Trophoblast cell (in vitro differentiated cells and primary cell): ENCODE measurements at regions not wholly inside any gene's neighbourhood (a gene's known extent, or its start where the extent isn't known, plus 50 kb on each side); places are given as distances from the start of the nearest gene placed in this dataset.

Experiments used
- DNase-seq, 2 donors: peaks; one replicate each; pipeline ENCODE4 v3.0.0-alpha.2; 2016
- H2AFZ ChIP-seq: 2 replicates; pipeline ENCODE4 v1.6.1; 2013; ENCODE audit warnings: low read length, moderate library complexity, mild to moderate bottlenecking; ENCODE audit not compliant: insufficient read depth, poor library complexity
- H2AK5ac ChIP-seq: 2 replicates; pipeline ENCODE4 v1.6.1; 2013; ENCODE audit warnings: mild to moderate bottlenecking, low read length
- H2BK120ac ChIP-seq: 2 replicates; pipeline ENCODE4 v1.6.1; 2013; ENCODE audit warnings: low read length, mild to moderate bottlenecking, moderate library complexity; ENCODE audit not compliant: insufficient read depth, poor library complexity
- H2BK12ac ChIP-seq: 2 replicates; pipeline ENCODE4 v1.6.1; 2013; ENCODE audit warnings: mild to moderate bottlenecking, low read length, moderate library complexity
- H2BK5ac ChIP-seq: 2 replicates; pipeline ENCODE4 v1.6.1; 2013; ENCODE audit warnings: low read length, low read depth, moderate library complexity, mild to moderate bottlenecking; ENCODE audit not compliant: poor library complexity
- H3K14ac ChIP-seq: 2 replicates; pipeline ENCODE4 v1.6.1; 2013; ENCODE audit warnings: mild to moderate bottlenecking, low read length
- H3K18ac ChIP-seq: 2 replicates; pipeline ENCODE4 v1.6.1; 2013; ENCODE audit warnings: mild to moderate bottlenecking, low read length
- H3K23ac ChIP-seq: 2 replicates; pipeline ENCODE4 v1.6.1; 2013; ENCODE audit warnings: low read length
- H3K27ac ChIP-seq: 2 replicates; pipeline ENCODE4 v1.5.1; 2013; ENCODE audit warnings: low read depth, mild to moderate bottlenecking, inconsistent platforms, low read length, moderate library complexity
- H3K27me3 ChIP-seq: 2 replicates; pipeline ENCODE4 v1.6.1; 2013; ENCODE audit warnings: inconsistent platforms, mild to moderate bottlenecking, low read length, moderate library complexity; ENCODE audit not compliant: insufficient read depth
- H3K36me3 ChIP-seq, 2 experiments: 1 replicate in 1 of 2; 2 replicates in 1 of 2; pipeline ENCODE4 v1.6.1; 2013; ENCODE audit warnings: low read length in 2 of 2, mild to moderate bottlenecking in 2 of 2, moderate library complexity in 1 of 2; ENCODE audit not compliant: insufficient read depth in 2 of 2, control insufficient read depth in 1 of 2
- H3K4ac ChIP-seq: 2 replicates; pipeline ENCODE4 v1.6.1; 2013; ENCODE audit warnings: low read depth, mild to moderate bottlenecking, low read length, moderate library complexity
- H3K4me1 ChIP-seq, 2 experiments: 1 replicate in 1 of 2; 2 replicates in 1 of 2; pipeline ENCODE4 v1.6.1; 2013; ENCODE audit warnings: low read length in 2 of 2, mild to moderate bottlenecking in 2 of 2, moderate library complexity in 1 of 2; ENCODE audit not compliant: insufficient read depth in 2 of 2, control insufficient read depth in 1 of 2
- H3K4me2 ChIP-seq: 2 replicates; pipeline ENCODE4 v1.6.1; 2013; ENCODE audit warnings: inconsistent platforms, mild to moderate bottlenecking, low read length, moderate library complexity
- H3K4me3 ChIP-seq: 2 replicates; pipeline ENCODE4 v1.5.1; 2013; ENCODE audit warnings: mild to moderate bottlenecking, low read depth, low read length, inconsistent platforms
- H3K79me1 ChIP-seq: one replicate; pipeline ENCODE4 v1.6.1; 2013; ENCODE audit warnings: low read length
- H3K79me2 ChIP-seq: 2 replicates; pipeline ENCODE4 v1.6.1; 2013; ENCODE audit warnings: low read length, mild to moderate bottlenecking; ENCODE audit not compliant: control insufficient read depth, insufficient read depth, poor library complexity
- H3K9ac ChIP-seq: 2 replicates; pipeline ENCODE4 v1.6.1; 2013; ENCODE audit warnings: mild to moderate bottlenecking, low read length
- H3K9me3 ChIP-seq: 2 replicates; pipeline ENCODE4 v1.6.1; 2013; ENCODE audit warnings: low read depth, mild to moderate bottlenecking, control low read depth, inconsistent platforms, low read length; ENCODE audit not compliant: insufficient read depth
- H4K12ac ChIP-seq: 2 replicates; pipeline ENCODE4 v1.6.1; 2013; ENCODE audit warnings: low read depth, mild to moderate bottlenecking, low read length, moderate library complexity
- H4K8ac ChIP-seq: 2 replicates; pipeline ENCODE4 v1.6.1; 2013; ENCODE audit warnings: low read depth, mild to moderate bottlenecking, low read length, moderate library complexity
- H4K91ac ChIP-seq: one replicate; pipeline ENCODE4 v1.6.1; 2013; ENCODE audit warnings: low read depth, mild to moderate bottlenecking, low read length, moderate library complexity
- WGBS: extraction: QIAGEN DNeasy Blood & Tissue Kit; methylation state at CpG from one replicate; pipeline ENCODE4 v1.1.7; 2013; ENCODE audit warnings: missing lambda C conversion rate; ENCODE audit not compliant: insufficient read length, insufficient coverage; ENCODE audit errors: extremely low coverage; 5-methylcytosine and 5-hydroxymethylcytosine counted together

DNA sequence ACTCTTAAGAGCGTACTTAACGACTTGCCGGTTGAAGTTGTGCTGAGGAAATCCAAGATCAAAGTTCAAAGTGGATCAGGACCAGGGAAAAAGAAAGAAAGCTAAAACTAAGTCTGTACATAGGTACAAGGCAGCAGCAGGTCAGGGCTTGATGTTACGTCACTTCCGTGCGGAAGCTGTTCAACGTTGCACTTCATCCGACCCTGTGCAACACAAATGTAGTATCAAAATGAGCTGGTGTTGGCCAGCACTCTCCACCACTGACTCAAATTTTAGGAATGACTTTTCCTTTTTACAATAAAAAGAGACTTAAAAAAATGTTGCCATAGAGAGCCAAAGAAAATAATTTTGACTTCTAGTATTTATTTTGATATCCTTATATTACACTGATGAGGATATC, 1315.4 kb downstream of the EFNB2 start:
- DNase-seq, result no peak
- H3K14ac ChIP-seq, result no peak overlapping the region
- no peak overlapping the region for H4K12ac ChIP-seq
- H4K91ac ChIP-seq, result no peak overlapping the region
- H3K79me1 ChIP-seq, result no peaks in the 10 kb centered on the region
- no peaks in the 10 kb centered on the region for H3K4me1 ChIP-seq
- no peak overlapping the region for H3K23ac ChIP-seq
- H2BK5ac ChIP-seq, result no peak overlapping the region
- H3K9ac ChIP-seq, result no peak overlapping the region
- no peak overlapping the region for H3K18ac ChIP-seq
- WGBS, result no CpG with 5 or more reads among the region's 8 CpGs
- no peak overlapping the region for H3K27ac ChIP-seq
- H4K8ac ChIP-seq, result no peak overlapping the region
- H3K27me3 ChIP-seq, result no peaks in the 10 kb centered on the region
- H3K9me3 ChIP-seq, result no peaks in the 10 kb centered on the region
- H2AFZ ChIP-seq, result no peak overlapping the region
- H3K79me2 ChIP-seq, result no peaks in the 10 kb centered on the region
- H3K4me3 ChIP-seq, result no peak overlapping the region
- H2AK5ac ChIP-seq, result no peak overlapping the region
- H3K36me3 ChIP-seq, result peaks cover 0 to 2% of the 10 kb centered on the region in 2 experiments
- no peak overlapping the region for H3K4ac ChIP-seq
- no peak overlapping the region for H3K4me2 ChIP-seq
- H2BK120ac ChIP-seq, result no peak overlapping the region
- H2BK12ac ChIP-seq, result no peak overlapping the region

DNA sequence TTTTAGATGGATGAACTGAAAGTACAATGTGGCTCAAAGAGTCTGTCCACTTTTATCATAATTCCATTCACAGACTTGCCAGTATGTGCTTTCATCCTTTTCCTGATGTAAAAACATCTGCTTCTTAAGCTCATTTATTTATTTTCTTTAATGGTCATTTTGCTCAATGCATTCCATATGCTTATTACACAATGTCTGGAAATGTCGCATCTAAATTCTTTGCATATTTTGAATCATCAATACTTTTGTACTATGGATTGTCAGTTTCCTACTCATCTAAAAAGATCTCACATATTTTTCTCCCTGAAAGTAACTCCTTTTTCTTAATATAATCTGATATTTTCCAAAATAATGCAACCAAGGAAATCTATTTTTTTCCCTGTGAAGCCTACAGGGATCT, 1315.8 kb downstream of the EFNB2 start:
- Histone ChIP-seq H3K23ac (no peak overlapping the region), H3K27me3 (no peaks in the 10 kb centered on the region), H2AK5ac (no peak overlapping the region), H2BK120ac (no peak overlapping the region), H4K91ac (no peak overlapping the region), H2BK12ac (no peak overlapping the region), H2BK5ac (no peak overlapping the region), H3K36me3 (peaks cover 0 to under 1% of the 10 kb centered on the region in 2 experiments), H4K12ac (no peak overlapping the region), H3K79me2 (no peaks in the 10 kb centered on the region), H3K4me1 (no peaks in the 10 kb centered on the region), H3K79me1 (no peaks in the 10 kb centered on the region), H3K18ac (no peak overlapping the region), H3K4ac (no peak overlapping the region), H2AFZ (no peak overlapping the region), H3K27ac (no peak overlapping the region), H4K8ac (no peak overlapping the region), H3K4me3 (no peak overlapping the region), H3K9ac (no peak overlapping the region), H3K14ac (no peak overlapping the region), H3K9me3 (no peaks in the 10 kb centered on the region), H3K4me2 (no peak overlapping the region)
- peak in 1 of 2 donors; percentile 7 for DNase-seq
- WGBS, result no CpG with 5 or more reads among the region's 1 CpG

DNA sequence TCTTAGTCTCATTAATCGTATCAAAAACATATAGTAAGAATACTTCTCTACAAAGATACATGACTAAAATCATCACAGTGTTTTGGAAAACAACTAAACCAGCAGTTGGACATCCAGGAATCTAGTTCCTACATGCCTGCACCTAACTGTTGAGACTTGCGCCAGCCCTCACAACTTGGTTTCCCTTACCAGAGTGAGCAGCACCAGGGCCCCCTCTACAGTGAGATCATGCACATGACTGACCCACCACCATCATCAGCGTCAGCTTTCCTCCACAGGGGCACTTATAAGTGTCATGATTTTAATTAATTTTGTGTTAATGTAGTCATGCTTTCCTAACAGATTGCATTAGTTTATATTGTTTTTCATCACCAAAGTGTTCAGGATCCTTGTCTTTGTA, 1322.0 kb downstream of the EFNB2 start:
- no peak overlapping the region for H2BK5ac ChIP-seq
- H3K4me1 ChIP-seq, result no peaks in the 10 kb centered on the region
- no peak overlapping the region for H2AK5ac ChIP-seq
- H3K79me2 ChIP-seq, result no peaks in the 10 kb centered on the region
- no peak overlapping the region for H4K8ac ChIP-seq
- no peak overlapping the region for H2AFZ ChIP-seq
- DNase-seq, result no peak
- no CpG with 5 or more reads among the region's 3 CpGs for WGBS
- no peak overlapping the region for H3K18ac ChIP-seq
- H2BK120ac ChIP-seq, result no peak overlapping the region
- H4K12ac ChIP-seq, result no peak overlapping the region
- no peaks in the 10 kb centered on the region for H3K9me3 ChIP-seq
- no peak overlapping the region for H3K9ac ChIP-seq
- no peaks in the 10 kb centered on the region for H3K36me3 ChIP-seq
- H3K14ac ChIP-seq, result no peak overlapping the region
- no peak overlapping the region for H3K4ac ChIP-seq
- no peak overlapping the region for H3K27ac ChIP-seq
- H3K4me2 ChIP-seq, result no peak overlapping the region
- no peak overlapping the region for H4K91ac ChIP-seq
- no peaks in the 10 kb centered on the region for H3K79me1 ChIP-seq
- H3K23ac ChIP-seq, result no peak overlapping the region
- H3K27me3 ChIP-seq, result no peaks in the 10 kb centered on the region
- H3K4me3 ChIP-seq, result no peak overlapping the region
- H2BK12ac ChIP-seq, result no peak overlapping the region

DNA sequence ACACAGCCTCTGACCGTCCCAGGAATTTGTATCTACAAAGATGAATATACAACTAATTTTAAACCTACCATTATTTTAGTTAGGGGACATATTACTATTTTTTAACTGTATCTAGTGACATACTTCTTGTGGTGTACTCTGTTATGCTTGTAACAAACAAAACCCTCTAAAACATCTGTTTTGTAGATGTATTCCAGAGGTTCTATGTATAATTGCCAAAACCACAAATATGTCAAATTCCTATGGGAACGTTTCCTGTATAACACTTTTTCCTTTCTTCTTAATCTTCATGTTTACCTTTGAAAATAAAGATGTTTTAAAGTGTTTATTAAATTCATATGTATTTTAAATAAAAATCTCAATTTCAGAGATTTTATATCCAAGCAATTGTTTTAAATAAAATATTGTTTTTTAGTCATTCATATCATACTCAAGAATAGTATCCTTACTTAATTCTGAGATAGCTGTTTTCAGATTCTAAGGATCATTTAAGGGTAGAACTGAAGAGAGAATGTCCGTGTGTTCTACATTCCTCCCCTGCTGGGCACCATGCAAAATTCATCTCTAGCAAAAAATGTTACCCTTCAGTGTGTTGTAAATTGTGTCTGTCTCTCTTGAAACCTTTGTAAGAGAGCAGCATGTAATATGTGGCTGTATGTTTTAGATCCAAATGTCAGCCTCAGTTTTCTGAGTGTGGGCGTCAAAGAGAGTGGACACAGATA, 1327.7 kb downstream of the EFNB2 start:
- H2BK12ac ChIP-seq, result no peak overlapping the region
- no peak overlapping the region for H2AK5ac ChIP-seq
- DNase-seq, result no peak
- no peaks in the 10 kb centered on the region for H3K36me3 ChIP-seq
- no CpG with 5 or more reads among the region's 4 CpGs for WGBS
- H3K27ac ChIP-seq, result no peak overlapping the region
- H2AFZ ChIP-seq, result no peak overlapping the region
- H3K9me3 ChIP-seq, result no peaks in the 10 kb centered on the region
- H3K4me3 ChIP-seq, result no peak overlapping the region
- H3K4ac ChIP-seq, result no peak overlapping the region
- H3K9ac ChIP-seq, result no peak overlapping the region
- H3K23ac ChIP-seq, result no peak overlapping the region
- H3K4me2 ChIP-seq, result no peak overlapping the region
- H3K79me2 ChIP-seq, result no peaks in the 10 kb centered on the region
- no peak overlapping the region for H4K91ac ChIP-seq
- H3K27me3 ChIP-seq, result no peaks in the 10 kb centered on the region
- no peak overlapping the region for H4K8ac ChIP-seq
- no peak overlapping the region for H3K14ac ChIP-seq
- no peak overlapping the region for H2BK5ac ChIP-seq
- no peaks in the 10 kb centered on the region for H3K79me1 ChIP-seq
- H2BK120ac ChIP-seq, result no peak overlapping the region
- H3K18ac ChIP-seq, result no peak overlapping the region
- H4K12ac ChIP-seq, result no peak overlapping the region
- H3K4me1 ChIP-seq, result no peaks in the 10 kb centered on the region
